ENCODE measurements at regions not wholly inside any gene's neighbourhood (a gene's known extent, or its start where the extent isn't known, plus 50 kb on each side); places are given as distances from the start of the nearest gene placed in this dataset.
A peak's percentile ranks its signal among the peaks of the same experiment; 100 is the strongest.

- H3K36me3 ChIP-seq = no peaks in the 10 kb centered on the region
- H3K27ac ChIP-seq = no peak overlapping the region
- ATAC-seq = no peak
- 50% methylated on average over 2 of the region's 2 CpGs for WGBS (ENCODE audit: insufficient coverage, low coverage, low lambda C conversion rate, missing lambda C conversion rate)
- DNase-seq = no peak
- H3K4me1 ChIP-seq = peaks cover 0 to 9% (median 4%) of the 10 kb centered on the region in 4 donors
- intact Hi-C loops (cut with DNase I) = no loop called here
- H3K4me3 ChIP-seq = no peak overlapping the region
- no peaks in the 10 kb centered on the region for H3K27me3 ChIP-seq
- no peak for TF ChIP-seq POLR2A (IDR thresholded peaks at IDR 0.05)
- no peak for TF ChIP-seq CTCF (IDR thresholded peaks at IDR 0.05)
- H3K9me3 ChIP-seq = no peaks in the 10 kb centered on the region
Measured at GRCh38 chr6:11439876-11440275, 97.7 kb upstream of the TMEM170B start.

GRCh38 chr6:11439017-11439420 is 98.5 kb upstream of the TMEM170B start:
- H3K27ac ChIP-seq = no peak overlapping the region
- intact Hi-C loops (cut with DNase I) = no loop called here
- 26% methylated on average over 2 of the region's 2 CpGs for WGBS (ENCODE audit: insufficient coverage, low coverage, low lambda C conversion rate, missing lambda C conversion rate)

GRCh38 chr6:11437824-11438459 is 99.6 kb upstream of the TMEM170B start:
- no peak overlapping the region for H3K27ac ChIP-seq
- ATAC-seq (peak in 2 of 4 donors; percentile 42 to 43), DNase-seq (no peak)
- peaks cover 0 to 27% (median 9%) of the 10 kb centered on the region in 4 donors for H3K4me1 ChIP-seq
- intact Hi-C loops (cut with DNase I) = no loop called here
- H3K27me3 ChIP-seq = no peaks in the 10 kb centered on the region
- 58% methylated on average over 3 of the region's 6 CpGs for WGBS (ENCODE audit: insufficient coverage, low coverage, low lambda C conversion rate, missing lambda C conversion rate)
- H3K4me3 ChIP-seq = no peak overlapping the region
- H3K36me3 ChIP-seq = no peaks in the 10 kb centered on the region
- no peaks in the 10 kb centered on the region for H3K9me3 ChIP-seq
- no peak for TF ChIP-seq POLR2A (IDR thresholded peaks at IDR 0.05)
- no peak for TF ChIP-seq CTCF (IDR thresholded peaks at IDR 0.05)

More at GRCh38 chr6:11439017-11439420, 98.5 kb upstream of the TMEM170B start:
- Histone ChIP-seq H3K4me3 (no peak overlapping the region), H3K4me1 (peaks cover 0 to 17% (median 7%) of the 10 kb centered on the region in 4 donors), H3K27me3 (no peaks in the 10 kb centered on the region), H3K36me3 (no peaks in the 10 kb centered on the region), H3K9me3 (no peaks in the 10 kb centered on the region)
- no peak for TF ChIP-seq POLR2A (IDR thresholded peaks at IDR 0.05)
- DNase-seq = no peak
- ATAC-seq = peak in 2 of 4 donors; percentile 9 to 17

GRCh38 chr6:11436508-11437096 is 100.9 kb upstream of the TMEM170B start:
- ATAC-seq (no peak), DNase-seq (no peak)
- no peak for TF ChIP-seq CTCF (IDR thresholded peaks at IDR 0.05)
- no peak for TF ChIP-seq POLR2A (IDR thresholded peaks at IDR 0.05)
- 97% methylated on average over 5 of the region's 6 CpGs for whole genome bisulfite sequencing (ENCODE audit: insufficient coverage, low coverage, low lambda C conversion rate, missing lambda C conversion rate)
- Histone ChIP-seq H3K36me3 (no peaks in the 10 kb centered on the region), H3K27me3 (no peaks in the 10 kb centered on the region), H3K9me3 (no peaks in the 10 kb centered on the region), H3K27ac (no peak overlapping the region), H3K4me3 (no peak overlapping the region), H3K4me1 (peaks cover 0 to 27% (median 9%) of the 10 kb centered on the region in 4 donors)
- intact Hi-C loops (cut with DNase I) = no loop called here

GRCh38 chr6:11434565-11435326 is 102.8 kb upstream of the TMEM170B start:
- Histone ChIP-seq H3K27me3 (no peaks in the 10 kb centered on the region), H3K27ac (peak overlapping the region; percentile 72 to 87 (median 83)), H3K4me1 (peaks cover 0 to 27% (median 9%) of the 10 kb centered on the region in 4 donors), H3K9me3 (no peaks in the 10 kb centered on the region), H3K36me3 (no peaks in the 10 kb centered on the region), H3K4me3 (no peak overlapping the region)
- DNase-seq (peak in 1 of 3 donors; percentile 69), ATAC-seq (peak; percentile 76 to 91 (median 84))
- intact Hi-C loops (cut with DNase I) = no loop called here
- WGBS (ENCODE audit: insufficient coverage, low coverage, low lambda C conversion rate, missing lambda C conversion rate) = 32% methylated on average over 7 of the region's 10 CpGs
- no peak for TF ChIP-seq CTCF (IDR thresholded peaks at IDR 0.05)
- TF ChIP-seq POLR2A (IDR thresholded peaks at IDR 0.05) = no peak
